ENCODE measurements at regions not wholly inside any gene's neighbourhood (a gene's known extent, or its start where the extent isn't known, plus 50 kb on each side); places are given as distances from the start of the nearest gene placed in this dataset.

GRCh38 chr12:95397571-95397970 is 76.4 kb upstream of the METAP2 start:
- Histone ChIP-seq H3K79me2 (no peaks in the 10 kb centered on the region), H3K36me3 (ENCODE audit: control insufficient read depth, insufficient read depth, low read length) (no peaks in the 10 kb centered on the region), H3K27ac (peak overlapping the region; percentile 46), H3K4me2 (ENCODE audit: low read length) (no peak overlapping the region), H3K4me1 (peaks cover 4% of the 10 kb centered on the region), H2AFZ (peak overlapping the region; percentile 64), H3K9me3 (ENCODE audit: control insufficient read depth, low read length) (no peaks in the 10 kb centered on the region), H3K9ac (no peak overlapping the region), H3K27me3 (ENCODE audit: control insufficient read depth, insufficient read depth, low read length) (no peaks in the 10 kb centered on the region), H3K4me3 (ENCODE audit: low read depth, low read length) (no peak overlapping the region)
- TF ChIP-seq, protein P1, sequence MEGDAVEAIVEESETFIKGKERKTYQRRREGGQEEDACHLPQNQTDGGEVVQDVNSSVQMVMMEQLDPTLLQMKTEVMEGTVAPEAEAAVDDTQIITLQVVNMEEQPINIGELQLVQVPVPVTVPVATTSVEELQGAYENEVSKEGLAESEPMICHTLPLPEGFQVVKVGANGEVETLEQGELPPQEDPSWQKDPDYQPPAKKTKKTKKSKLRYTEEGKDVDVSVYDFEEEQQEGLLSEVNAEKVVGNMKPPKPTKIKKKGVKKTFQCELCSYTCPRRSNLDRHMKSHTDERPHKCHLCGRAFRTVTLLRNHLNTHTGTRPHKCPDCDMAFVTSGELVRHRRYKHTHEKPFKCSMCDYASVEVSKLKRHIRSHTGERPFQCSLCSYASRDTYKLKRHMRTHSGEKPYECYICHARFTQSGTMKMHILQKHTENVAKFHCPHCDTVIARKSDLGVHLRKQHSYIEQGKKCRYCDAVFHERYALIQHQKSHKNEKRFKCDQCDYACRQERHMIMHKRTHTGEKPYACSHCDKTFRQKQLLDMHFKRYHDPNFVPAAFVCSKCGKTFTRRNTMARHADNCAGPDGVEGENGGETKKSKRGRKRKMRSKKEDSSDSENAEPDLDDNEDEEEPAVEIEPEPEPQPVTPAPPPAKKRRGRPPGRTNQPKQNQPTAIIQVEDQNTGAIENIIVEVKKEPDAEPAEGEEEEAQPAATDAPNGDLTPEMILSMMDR (IDR thresholded peaks at IDR 0.05), result no peak

DNA sequence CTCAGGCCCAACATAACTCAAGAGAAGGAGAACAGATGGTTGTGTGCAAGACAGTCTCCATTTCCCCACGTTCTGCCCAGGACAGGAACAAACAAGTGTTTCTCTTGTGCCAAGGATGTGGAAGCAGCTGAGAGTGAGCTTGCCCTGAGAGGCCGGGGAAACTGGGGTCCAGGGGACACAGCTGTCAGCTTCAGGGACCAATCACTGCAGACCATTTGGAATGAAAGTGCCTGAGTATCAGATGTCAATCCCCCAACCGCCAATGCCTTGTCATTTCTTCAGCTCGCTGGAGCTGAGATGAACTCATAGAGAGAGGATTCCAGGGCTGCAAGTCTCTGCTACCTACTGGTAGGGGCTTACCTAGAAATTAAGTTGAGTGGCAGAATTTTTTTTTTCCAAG is 71.9 kb upstream of the METAP2 start:
- Histone ChIP-seq H3K27ac (no peak overlapping the region), H3K27me3 (ENCODE audit: control insufficient read depth, insufficient read depth, low read length) (no peaks in the 10 kb centered on the region), H3K9ac (no peak overlapping the region), H3K4me3 (ENCODE audit: low read depth, low read length) (no peak overlapping the region), H3K79me2 (no peaks in the 10 kb centered on the region), H3K9me3 (ENCODE audit: control insufficient read depth, low read length) (no peaks in the 10 kb centered on the region), H3K4me1 (peaks cover 2% of the 10 kb centered on the region), H3K36me3 (ENCODE audit: control insufficient read depth, insufficient read depth, low read length) (no peaks in the 10 kb centered on the region), H3K4me2 (ENCODE audit: low read length) (no peak overlapping the region), H2AFZ (no peak overlapping the region)
- TF ChIP-seq, protein P1 (IDR thresholded peaks at IDR 0.05), result no peak

DNA sequence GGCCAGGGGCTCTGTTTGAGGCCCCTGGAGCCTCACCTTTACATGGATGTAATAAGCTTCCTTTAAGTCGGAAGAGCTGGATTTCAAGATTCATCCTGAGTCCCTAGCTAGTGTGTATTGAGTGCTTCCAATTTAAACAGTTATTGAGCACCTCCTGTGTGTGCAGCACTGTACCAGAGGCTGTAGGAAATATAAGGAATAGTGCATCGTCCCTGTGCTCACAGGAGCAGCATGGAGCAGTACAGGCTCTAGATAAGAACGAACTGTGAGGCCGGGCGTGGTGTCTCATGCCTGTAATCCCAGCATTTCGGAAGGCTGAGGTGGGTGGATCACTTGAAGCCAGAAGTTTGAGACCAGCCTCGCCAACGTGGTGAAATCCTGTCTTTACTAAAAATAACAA is 65.8 kb upstream of the METAP2 start:
- no peaks in the 10 kb centered on the region for H3K27me3 ChIP-seq (ENCODE audit: control insufficient read depth, insufficient read depth, low read length)

DNA sequence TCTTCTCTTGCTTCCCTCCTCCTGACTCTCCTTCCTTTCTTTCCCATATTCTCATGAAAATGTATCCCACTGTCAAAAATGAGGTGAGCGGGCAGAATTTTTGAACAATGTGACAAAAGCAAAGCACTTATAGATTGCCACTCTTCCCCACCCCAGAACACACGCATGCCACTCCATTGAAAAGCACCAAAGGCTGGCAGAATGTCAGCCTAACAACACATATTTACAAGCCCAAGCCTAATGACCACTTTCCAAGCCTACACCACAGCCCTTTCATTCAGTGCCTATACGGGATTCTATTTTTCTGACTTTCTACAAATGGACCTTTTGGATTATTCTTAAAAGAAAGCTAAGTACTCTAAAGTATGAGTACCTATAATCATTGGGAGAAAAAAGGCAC is 62.9 kb upstream of the METAP2 start:
- H3K9ac ChIP-seq, result no peak overlapping the region
- H3K79me2 ChIP-seq, result no peaks in the 10 kb centered on the region
- peaks cover 12% of the 10 kb centered on the region for H3K4me1 ChIP-seq
- no peaks in the 10 kb centered on the region for H3K9me3 ChIP-seq (ENCODE audit: control insufficient read depth, low read length)
- no peak overlapping the region for H3K27ac ChIP-seq
- no peak overlapping the region for H3K4me2 ChIP-seq (ENCODE audit: low read length)
- H3K4me3 ChIP-seq (ENCODE audit: low read depth, low read length), result no peak overlapping the region
- TF ChIP-seq, protein P1 (IDR thresholded peaks at IDR 0.05), result no peak
- no peak overlapping the region for H2AFZ ChIP-seq
- no peaks in the 10 kb centered on the region for H3K36me3 ChIP-seq (ENCODE audit: control insufficient read depth, insufficient read depth, low read length)
- no peaks in the 10 kb centered on the region for H3K27me3 ChIP-seq (ENCODE audit: control insufficient read depth, insufficient read depth, low read length)

More for the DNA sequence above, 65.8 kb upstream of the METAP2 start:
- no peaks in the 10 kb centered on the region for H3K9me3 ChIP-seq (ENCODE audit: control insufficient read depth, low read length)
- H3K4me1 ChIP-seq, result peaks cover 10% of the 10 kb centered on the region
- H3K36me3 ChIP-seq (ENCODE audit: control insufficient read depth, insufficient read depth, low read length), result no peaks in the 10 kb centered on the region
- TF ChIP-seq, protein P1 (IDR thresholded peaks at IDR 0.05), result no peak
- H3K79me2 ChIP-seq, result no peaks in the 10 kb centered on the region
- H3K4me3 ChIP-seq (ENCODE audit: low read depth, low read length), result no peak overlapping the region
- H3K9ac ChIP-seq, result no peak overlapping the region
- H3K27ac ChIP-seq, result no peak overlapping the region
- H2AFZ ChIP-seq, result no peak overlapping the region
- no peak overlapping the region for H3K4me2 ChIP-seq (ENCODE audit: low read length)

DNA sequence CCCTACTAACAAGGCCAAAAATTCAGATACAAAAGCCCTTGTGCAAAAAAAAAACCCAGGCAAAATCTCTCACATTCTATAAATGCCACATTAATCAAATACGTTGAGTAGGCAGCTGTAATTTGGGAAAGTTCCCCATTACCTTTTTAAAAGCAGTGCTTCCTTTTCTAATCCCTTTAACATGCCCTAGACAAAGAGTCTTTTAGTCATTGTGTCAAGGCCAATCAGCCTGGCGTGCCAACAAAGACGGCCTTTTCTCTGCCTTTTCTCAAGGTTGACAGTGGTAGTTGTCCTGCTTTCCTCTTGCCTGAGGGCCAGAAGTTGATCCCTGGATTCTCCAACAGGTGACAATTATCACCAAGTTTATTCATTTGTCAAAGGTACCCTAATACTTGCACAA is 62.5 kb upstream of the METAP2 start:
- no peaks in the 10 kb centered on the region for H3K9me3 ChIP-seq (ENCODE audit: control insufficient read depth, low read length)
- H3K27ac ChIP-seq, result no peak overlapping the region
- H3K79me2 ChIP-seq, result no peaks in the 10 kb centered on the region
- no peak overlapping the region for H3K4me3 ChIP-seq (ENCODE audit: low read depth, low read length)
- TF ChIP-seq, protein P1 (IDR thresholded peaks at IDR 0.05), result no peak
- no peak overlapping the region for H3K9ac ChIP-seq
- no peaks in the 10 kb centered on the region for H3K36me3 ChIP-seq (ENCODE audit: control insufficient read depth, insufficient read depth, low read length)
- no peak overlapping the region for H2AFZ ChIP-seq
- no peaks in the 10 kb centered on the region for H3K27me3 ChIP-seq (ENCODE audit: control insufficient read depth, insufficient read depth, low read length)
- peaks cover 12% of the 10 kb centered on the region for H3K4me1 ChIP-seq
- no peak overlapping the region for H3K4me2 ChIP-seq (ENCODE audit: low read length)

Data from parathyroid adenoma (tissue), 2 donors.